BE2C (cell line): ENCODE measurements at regions not wholly inside any gene's neighbourhood (a gene's known extent, or its start where the extent isn't known, plus 50 kb on each side); places are given as distances from the start of the nearest gene placed in this dataset.

Experiments
- DNase-seq: peaks from one replicate; pipeline ENCODE4 v3.0.0-alpha.2; 2020
- H3K27me3 ChIP-seq: fragments of 250-450 bp; sonication (Bioruptor Pico); 2 replicates; pipeline ENCODE4 v1.5.1; 2020; ENCODE audit warnings: mild to moderate bottlenecking
- H3K36me3 ChIP-seq: fragments of 250-450 bp; sonication (Bioruptor Pico); 2 replicates; pipeline ENCODE4 v1.5.1; 2020; ENCODE audit warnings: mild to moderate bottlenecking
- H3K4me1 ChIP-seq: fragments of 250-450 bp; sonication (Bioruptor Pico); 2 replicates; pipeline ENCODE4 v1.5.1; 2020
- H3K4me3 ChIP-seq: 2 replicates; pipeline ENCODE4 v1.5.1; 2011; ENCODE audit warnings: low read depth, low read length
- H3K9me3 ChIP-seq: fragments of 250-450 bp; sonication (Bioruptor Pico); 2 replicates; pipeline ENCODE4 v1.5.1; 2020
- TF ChIP-seq, protein P1 (sequence below): IDR thresholded peaks from 2 replicates; pipeline ENCODE4 v1.5.1; 2012; ENCODE audit warnings: mild to moderate bottlenecking, low read depth, low read length

DNA sequence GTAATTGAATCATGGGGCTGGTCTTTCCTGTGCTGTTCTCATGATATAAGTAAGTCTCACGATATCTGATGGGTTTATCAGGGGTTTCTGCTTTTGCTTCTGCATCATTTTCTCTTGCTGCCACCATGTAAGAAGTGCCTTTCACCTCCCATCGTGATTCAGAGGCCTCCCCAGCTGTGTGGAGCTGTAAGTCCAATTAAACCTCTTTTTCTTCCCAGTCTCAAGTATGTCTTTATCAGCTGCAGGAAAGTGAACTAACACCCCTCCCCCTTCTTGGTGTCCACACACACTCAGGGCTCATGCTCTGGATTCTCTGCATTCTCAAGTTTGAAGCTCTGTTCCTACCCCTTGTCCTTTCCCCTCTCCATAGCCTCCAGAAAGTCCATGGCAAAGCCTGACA lies 107.1 kb downstream of the THBS2 start:
- Histone ChIP-seq H3K36me3 (no peaks in the 10 kb centered on the region), H3K27me3 (no peaks in the 10 kb centered on the region), H3K4me3 (no peak overlapping the region), H3K4me1 (no peaks in the 10 kb centered on the region), H3K9me3 (no peaks in the 10 kb centered on the region)
- no peak for DNase-seq
- TF ChIP-seq, protein P1, sequence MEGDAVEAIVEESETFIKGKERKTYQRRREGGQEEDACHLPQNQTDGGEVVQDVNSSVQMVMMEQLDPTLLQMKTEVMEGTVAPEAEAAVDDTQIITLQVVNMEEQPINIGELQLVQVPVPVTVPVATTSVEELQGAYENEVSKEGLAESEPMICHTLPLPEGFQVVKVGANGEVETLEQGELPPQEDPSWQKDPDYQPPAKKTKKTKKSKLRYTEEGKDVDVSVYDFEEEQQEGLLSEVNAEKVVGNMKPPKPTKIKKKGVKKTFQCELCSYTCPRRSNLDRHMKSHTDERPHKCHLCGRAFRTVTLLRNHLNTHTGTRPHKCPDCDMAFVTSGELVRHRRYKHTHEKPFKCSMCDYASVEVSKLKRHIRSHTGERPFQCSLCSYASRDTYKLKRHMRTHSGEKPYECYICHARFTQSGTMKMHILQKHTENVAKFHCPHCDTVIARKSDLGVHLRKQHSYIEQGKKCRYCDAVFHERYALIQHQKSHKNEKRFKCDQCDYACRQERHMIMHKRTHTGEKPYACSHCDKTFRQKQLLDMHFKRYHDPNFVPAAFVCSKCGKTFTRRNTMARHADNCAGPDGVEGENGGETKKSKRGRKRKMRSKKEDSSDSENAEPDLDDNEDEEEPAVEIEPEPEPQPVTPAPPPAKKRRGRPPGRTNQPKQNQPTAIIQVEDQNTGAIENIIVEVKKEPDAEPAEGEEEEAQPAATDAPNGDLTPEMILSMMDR = no peak

DNA sequence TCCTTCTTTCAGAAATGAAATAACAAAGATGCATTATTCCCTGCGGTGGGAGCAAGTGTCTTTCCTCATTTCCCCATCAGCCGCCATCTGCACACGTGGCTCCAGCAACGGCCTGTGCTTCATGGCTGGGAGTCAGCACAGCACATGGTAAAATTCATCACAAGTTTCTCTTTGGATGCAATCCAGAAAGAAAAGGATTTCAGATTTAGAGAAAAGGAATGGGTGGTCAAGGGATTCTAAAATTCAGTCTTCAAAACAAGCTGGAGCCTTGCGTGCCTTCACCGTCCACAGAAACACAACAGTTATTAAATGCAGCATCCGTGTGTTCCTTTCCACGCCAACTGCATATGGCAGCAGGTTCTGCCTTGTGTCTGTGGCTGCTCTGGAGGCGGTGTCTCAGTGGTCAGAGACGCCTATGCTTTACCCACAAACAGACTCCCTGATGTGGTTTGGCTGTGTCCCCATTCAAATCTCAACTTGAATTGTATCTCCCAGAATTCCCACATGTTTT lies 107.6 kb downstream of the THBS2 start:
- no peaks in the 10 kb centered on the region for H3K4me1 ChIP-seq
- no peak for DNase-seq
- H3K36me3 ChIP-seq = no peaks in the 10 kb centered on the region
- no peak overlapping the region for H3K4me3 ChIP-seq
- no peaks in the 10 kb centered on the region for H3K9me3 ChIP-seq
- TF ChIP-seq, protein P1 = no peak
- no peaks in the 10 kb centered on the region for H3K27me3 ChIP-seq

DNA sequence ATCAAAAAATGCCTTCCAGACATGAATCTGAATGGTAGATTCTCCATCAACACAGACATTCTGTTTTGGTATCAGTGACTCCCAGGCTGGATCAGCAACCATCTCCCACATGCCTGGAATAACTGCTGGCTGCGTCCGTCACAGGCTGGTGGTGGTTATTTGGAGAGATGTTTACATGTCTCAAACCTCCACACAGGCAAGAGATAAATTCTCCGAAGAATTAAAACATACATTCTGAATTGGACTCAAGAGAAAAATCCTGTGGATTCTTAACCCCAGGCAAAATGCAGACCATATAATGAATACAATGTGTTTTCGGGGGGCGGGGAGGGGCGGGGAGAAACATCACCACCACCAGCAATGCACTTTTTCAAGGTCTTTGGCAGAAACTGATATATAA lies 108.2 kb downstream of the THBS2 start:
- H3K36me3 ChIP-seq = no peaks in the 10 kb centered on the region
- DNase-seq = no peak
- TF ChIP-seq, protein P1 = no peak
- H3K4me3 ChIP-seq = no peak overlapping the region
- no peaks in the 10 kb centered on the region for H3K4me1 ChIP-seq
- H3K9me3 ChIP-seq = no peaks in the 10 kb centered on the region
- no peaks in the 10 kb centered on the region for H3K27me3 ChIP-seq

DNA sequence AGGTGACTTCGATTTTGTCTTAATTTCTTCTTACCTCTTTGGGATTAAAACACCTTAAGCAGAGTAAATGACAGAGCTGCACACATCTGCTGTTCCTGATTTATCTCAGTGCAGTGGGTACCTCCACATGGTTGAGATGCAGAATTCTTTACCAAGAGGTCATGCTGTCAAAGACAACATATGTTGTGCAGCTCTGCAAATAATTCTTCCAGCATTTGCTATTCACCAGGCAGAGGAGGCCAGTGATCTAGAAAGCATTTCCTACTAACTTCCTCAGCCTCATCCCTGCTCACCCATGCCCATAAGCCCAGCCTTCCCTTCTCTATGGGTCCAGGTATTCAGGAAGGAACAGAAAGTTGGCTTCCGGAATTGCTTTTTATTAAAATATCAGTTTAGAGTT lies 109.3 kb downstream of the THBS2 start:
- no peaks in the 10 kb centered on the region for H3K4me1 ChIP-seq
- H3K4me3 ChIP-seq = no peak overlapping the region
- H3K9me3 ChIP-seq = no peaks in the 10 kb centered on the region; the same call in 1 of the 2 replicates
- TF ChIP-seq, protein P1 = no peak
- no peak for DNase-seq
- no peaks in the 10 kb centered on the region for H3K27me3 ChIP-seq
- no peaks in the 10 kb centered on the region for H3K36me3 ChIP-seq

DNA sequence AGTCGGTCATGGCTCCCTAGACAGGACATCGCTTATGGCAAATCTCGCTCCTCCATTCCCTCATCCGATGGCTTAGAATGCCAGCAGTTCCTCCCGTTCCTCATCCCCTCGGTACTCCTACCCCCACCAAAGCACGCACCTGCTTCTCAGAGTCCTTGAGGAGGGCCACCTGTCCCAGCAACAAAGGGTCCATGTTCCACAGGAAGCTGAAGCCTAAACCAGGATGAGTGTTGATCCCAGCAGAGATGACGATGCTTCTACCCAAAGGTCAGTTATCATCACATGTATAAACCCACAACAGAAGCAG lies 111.2 kb downstream of the THBS2 start:
- Histone ChIP-seq H3K36me3 (no peaks in the 10 kb centered on the region), H3K4me3 (no peak overlapping the region), H3K4me1 (no peaks in the 10 kb centered on the region), H3K9me3 (no peaks in the 10 kb centered on the region; the same call in 1 of the 2 replicates), H3K27me3 (no peaks in the 10 kb centered on the region)
- TF ChIP-seq, protein P1 = no peak
- DNase-seq = no peak

DNA sequence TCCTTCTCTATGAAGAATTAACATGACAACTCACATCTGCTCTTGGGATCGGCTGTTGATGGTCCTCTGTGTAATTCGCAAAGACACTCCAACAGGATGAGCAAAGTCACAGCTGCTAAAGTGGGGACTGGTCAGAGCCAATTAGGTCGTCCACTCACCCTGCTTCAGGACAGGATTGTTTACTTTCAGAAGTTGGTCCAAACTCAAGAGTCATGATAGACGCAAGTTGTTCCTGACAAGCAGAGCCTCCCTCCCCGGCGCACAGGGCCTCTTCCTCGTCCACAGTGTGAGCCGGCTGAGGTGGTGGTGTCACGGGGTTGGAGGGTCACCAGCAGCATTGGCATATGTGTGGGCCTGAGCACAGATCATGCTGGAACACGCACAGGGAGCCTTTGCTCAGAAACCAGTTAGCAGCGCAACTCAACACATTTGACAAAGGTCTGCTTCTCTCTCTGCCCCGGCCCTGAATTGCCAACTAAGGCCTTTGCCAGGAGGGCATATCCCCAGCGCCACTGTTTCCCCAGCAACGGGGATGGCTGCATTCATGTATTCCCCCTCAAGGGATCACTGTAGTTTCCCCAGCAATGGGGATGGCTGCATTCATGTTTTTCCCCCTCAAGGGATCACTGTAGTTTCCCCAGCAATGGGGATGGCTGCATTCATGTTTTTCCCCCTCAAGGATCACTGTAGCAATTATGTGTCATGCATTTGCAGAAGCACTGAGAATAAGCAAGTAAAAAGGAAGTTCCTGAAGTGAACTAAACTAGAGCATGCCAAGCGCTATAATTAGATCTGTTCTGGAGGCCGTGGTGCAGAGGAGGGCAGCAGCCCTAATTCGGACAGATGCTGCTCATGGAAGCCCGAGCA lies 111.7 kb downstream of the THBS2 start:
- Histone ChIP-seq H3K4me1 (no peaks in the 10 kb centered on the region), H3K27me3 (no peaks in the 10 kb centered on the region), H3K9me3 (no peaks in the 10 kb centered on the region; the same call in 1 of the 2 replicates), H3K4me3 (no peak overlapping the region), H3K36me3 (no peaks in the 10 kb centered on the region)
- TF ChIP-seq, protein P1 = no peak
- no peak for DNase-seq
